Liver (tissue), 2 donors: ENCODE measurements at regions not wholly inside any gene's neighbourhood (a gene's known extent, or its start where the extent isn't known, plus 50 kb on each side); places are given as distances from the start of the nearest gene placed in this dataset.

Source experiments
- FOXA2 ChIP-seq: IDR thresholded peaks from 2 replicates; pipeline ENCODE4 v1.6.1; 2016; ENCODE audit warnings: antibody characterized with exemption
- GABPA ChIP-seq, 2 donors: IDR thresholded peaks in 1 of 2; conservative IDR thresholded peaks in 1 of 2; 2 replicates each; pipeline ENCODE4 v1.6.1; 2016; ENCODE audit warnings: antibody characterized with exemption in 2 of 2, mild to moderate bottlenecking in 1 of 2, moderate library complexity in 1 of 2
- MAX ChIP-seq: IDR thresholded peaks from 2 replicates; pipeline ENCODE4 v1.6.1; 2016; ENCODE audit warnings: antibody characterized with exemption
- TF ChIP-seq, protein P1 (sequence below): IDR thresholded peaks from 2 replicates; pipeline ENCODE4 v1.6.1; 2016; ENCODE audit warnings: antibody characterized with exemption
- donor health status: healthy.

DNA sequence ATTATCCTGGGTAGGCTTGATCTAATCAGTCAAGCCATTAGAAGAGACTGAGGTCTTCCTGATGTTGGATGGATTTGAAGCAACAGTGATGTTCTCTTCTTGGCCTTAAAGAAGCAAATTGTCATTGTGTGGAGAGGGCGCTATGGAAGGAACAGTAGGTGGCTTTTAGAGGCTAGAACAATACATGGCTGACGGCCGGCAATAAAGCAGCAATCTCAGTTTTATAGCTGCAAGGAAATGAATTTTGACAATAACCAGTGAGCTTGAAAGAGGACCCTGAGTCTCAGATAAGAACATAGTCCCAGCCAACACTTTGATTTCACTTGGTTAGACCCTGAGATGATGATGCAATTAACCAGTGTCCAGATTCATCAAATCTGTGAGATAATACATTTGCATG, 302.1 kb downstream of the NSUN3 start:
- TF ChIP-seq FOXA2 (no peak), GABPA (IDR thresholded peaks at IDR 0.05 in 1 of 2, conservative IDR thresholded peaks at IDR 0.05 in 1 of 2) (no peak), MAX (no peak)
- TF ChIP-seq, protein P1, sequence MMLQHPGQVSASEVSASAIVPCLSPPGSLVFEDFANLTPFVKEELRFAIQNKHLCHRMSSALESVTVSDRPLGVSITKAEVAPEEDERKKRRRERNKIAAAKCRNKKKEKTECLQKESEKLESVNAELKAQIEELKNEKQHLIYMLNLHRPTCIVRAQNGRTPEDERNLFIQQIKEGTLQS: no peak
